ENCODE measurements at regions not wholly inside any gene's neighbourhood (a gene's known extent, or its start where the extent isn't known, plus 50 kb on each side); places are given as distances from the start of the nearest gene placed in this dataset.
"Not testable (repeated sequence)": the region's sequence is repeated elsewhere in the genome, so short reads cannot be mapped to it uniquely, and the experiment has no call there.

GRCh38 chr5:100714780-100715179, 179.6 kb downstream of the FAM174A start:
- not testable (repeated sequence) for TF ChIP-seq EZH2 (IDR thresholded peaks at IDR 0.05; ENCODE audit: insufficient read depth, poor library complexity, severe bottlenecking); EZH2phosphoT487 (IDR thresholded peaks at IDR 0.05; ENCODE audit: insufficient read depth, low read depth)

Data from GM23248 (cell line).